Activated CD8-positive, alpha-beta T cell treated with anti-CD3 and anti-CD28 coated beads for 36 hours (primary cell): ENCODE measurements at regions not wholly inside any gene's neighbourhood (a gene's known extent, or its start where the extent isn't known, plus 50 kb on each side); places are given as distances from the start of the nearest gene placed in this dataset.
"Not testable (repeated sequence)": the region's sequence is repeated elsewhere in the genome, so short reads cannot be mapped to it uniquely, and the experiment has no call there.

Experiments
- ATAC-seq: fragments of 200-7000 bp; cut with Tn5 transposase; one replicate; pipeline ENCODE4 v1.10.0; 2021; ENCODE audit warnings: mild to moderate bottlenecking, moderate library complexity
- CTCF ChIA-PET: fragments of 350-600 bp; sonication (Branson Sonifier 250); formaldehyde crosslinking; loops from one replicate; lab custom pipeline; 2021; ENCODE audit warnings: antibody characterized with exemption; lab: Charles Lee
- POLR2A ChIA-PET: fragments of 350-600 bp; sonication (Branson Sonifier 250); formaldehyde crosslinking; loops from one replicate; lab custom pipeline; 2021; ENCODE audit warnings: antibody characterized with exemption; lab: Charles Lee
- DNase-seq: peaks from one replicate; pipeline ENCODE4 v3.0.0-alpha.2; 2020
- H3K27ac Mint-ChIP-seq: one replicate; pipeline ENCODE4 v1.8.0; 2021; ENCODE audit warnings: mild to moderate bottlenecking, mixed read lengths
- H3K27me3 Mint-ChIP-seq: one replicate; pipeline ENCODE4 v1.8.0; 2021; ENCODE audit warnings: mixed read lengths
- H3K36me3 Mint-ChIP-seq: one replicate; pipeline ENCODE4 v1.8.0; 2021; ENCODE audit warnings: low read depth, mixed read lengths
- H3K4me1 Mint-ChIP-seq: one replicate; pipeline ENCODE4 v1.8.0; 2021; ENCODE audit warnings: low read depth, mixed read lengths
- H3K4me3 Mint-ChIP-seq: one replicate; pipeline ENCODE4 v1.8.0; 2021; ENCODE audit warnings: mild to moderate bottlenecking, moderate library complexity, mixed read lengths
- H3K9me3 Mint-ChIP-seq: one replicate; pipeline ENCODE4 v1.8.0; 2021; ENCODE audit warnings: mixed read lengths
- intact Hi-C: fragments of 100-400 bp; cut with micrococcal nuclease; formaldehyde crosslinking; loops from one replicate; pipeline ENCODE4 v1.10.0; 2022
- TF ChIP-seq, protein P1 (sequence below): fragments of 200-600 bp; IDR thresholded peaks from one replicate; pipeline ENCODE4 v1.8.0; 2022; ENCODE audit warnings: antibody characterized with exemption, mild to moderate bottlenecking

GRCh38 chr12:42916143-42916542 lies 326.6 kb upstream of the PRICKLE1 start:
- Mint-ChIP-seq H3K9me3 (peaks cover 2% of the 10 kb centered on the region), H3K27me3 (no peaks in the 10 kb centered on the region), H3K36me3 (no peaks in the 10 kb centered on the region), H3K4me3 (no peak overlapping the region), H3K4me1 (no peaks in the 10 kb centered on the region), H3K27ac (no peak overlapping the region)
- no peak for DNase-seq
- ATAC-seq = no peak
- TF ChIP-seq, protein P1, sequence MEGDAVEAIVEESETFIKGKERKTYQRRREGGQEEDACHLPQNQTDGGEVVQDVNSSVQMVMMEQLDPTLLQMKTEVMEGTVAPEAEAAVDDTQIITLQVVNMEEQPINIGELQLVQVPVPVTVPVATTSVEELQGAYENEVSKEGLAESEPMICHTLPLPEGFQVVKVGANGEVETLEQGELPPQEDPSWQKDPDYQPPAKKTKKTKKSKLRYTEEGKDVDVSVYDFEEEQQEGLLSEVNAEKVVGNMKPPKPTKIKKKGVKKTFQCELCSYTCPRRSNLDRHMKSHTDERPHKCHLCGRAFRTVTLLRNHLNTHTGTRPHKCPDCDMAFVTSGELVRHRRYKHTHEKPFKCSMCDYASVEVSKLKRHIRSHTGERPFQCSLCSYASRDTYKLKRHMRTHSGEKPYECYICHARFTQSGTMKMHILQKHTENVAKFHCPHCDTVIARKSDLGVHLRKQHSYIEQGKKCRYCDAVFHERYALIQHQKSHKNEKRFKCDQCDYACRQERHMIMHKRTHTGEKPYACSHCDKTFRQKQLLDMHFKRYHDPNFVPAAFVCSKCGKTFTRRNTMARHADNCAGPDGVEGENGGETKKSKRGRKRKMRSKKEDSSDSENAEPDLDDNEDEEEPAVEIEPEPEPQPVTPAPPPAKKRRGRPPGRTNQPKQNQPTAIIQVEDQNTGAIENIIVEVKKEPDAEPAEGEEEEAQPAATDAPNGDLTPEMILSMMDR = no peak
- ChIA-PET CTCF (no interaction called here), POLR2A (no interaction called here)
- intact Hi-C loops = no loop called here

GRCh38 chr12:42915426-42915825 lies 325.9 kb upstream of the PRICKLE1 start:
- Mint-ChIP-seq H3K27ac (no peak overlapping the region), H3K4me3 (no peak overlapping the region), H3K4me1 (no peaks in the 10 kb centered on the region), H3K27me3 (no peaks in the 10 kb centered on the region), H3K9me3 (peaks cover 2% of the 10 kb centered on the region), H3K36me3 (no peaks in the 10 kb centered on the region)
- ChIA-PET POLR2A (no interaction called here), CTCF (interaction anchor here (0.9 kb wide), 1 partner anchor 371 kb away, joined by 3 read pairs; no protein-coding TSS in a partner anchor)
- intact Hi-C loops = no loop called here
- no peak for ATAC-seq
- DNase-seq = no peak
- TF ChIP-seq, protein P1 = no peak

GRCh38 chr12:42912367-42912766 lies 322.8 kb upstream of the PRICKLE1 start:
- Mint-ChIP-seq H3K4me3 (no peak overlapping the region), H3K4me1 (no peaks in the 10 kb centered on the region), H3K27ac (no peak overlapping the region), H3K36me3 (no peaks in the 10 kb centered on the region), H3K27me3 (no peaks in the 10 kb centered on the region), H3K9me3 (peaks cover 2% of the 10 kb centered on the region)
- no peak for DNase-seq
- TF ChIP-seq, protein P1 = no peak
- intact Hi-C loops = no loop called here
- ChIA-PET POLR2A (no interaction called here), CTCF (no interaction called here)
- no peak for ATAC-seq

DNA sequence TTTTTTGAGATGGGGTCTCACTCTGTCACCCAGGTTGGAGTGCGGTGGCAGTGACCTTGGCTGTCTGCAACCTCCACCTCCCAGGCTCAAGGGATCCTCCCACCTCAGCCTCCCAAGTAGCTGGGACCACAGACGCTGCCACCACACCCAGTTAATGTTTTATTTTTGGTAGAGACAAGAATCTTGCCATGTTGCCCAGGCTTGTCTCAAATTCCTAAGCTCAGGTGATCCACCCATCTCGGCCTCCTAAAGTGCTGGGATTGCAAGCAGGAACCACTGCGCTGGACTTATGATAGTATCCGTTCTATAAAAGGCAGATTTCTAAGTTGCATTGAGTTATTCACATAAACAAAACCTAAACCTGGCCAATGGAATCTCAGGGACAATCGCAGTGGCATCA lies 321.1 kb upstream of the PRICKLE1 start:
- intact Hi-C loops = no loop called here
- Mint-ChIP-seq H3K4me3 (no peak overlapping the region), H3K9me3 (peaks cover 2% of the 10 kb centered on the region), H3K4me1 (no peaks in the 10 kb centered on the region), H3K27me3 (no peaks in the 10 kb centered on the region), H3K36me3 (no peaks in the 10 kb centered on the region), H3K27ac (no peak overlapping the region)
- ATAC-seq = no peak
- CTCF ChIA-PET = no interaction called here
- POLR2A ChIA-PET = no interaction called here
- TF ChIP-seq, protein P1 = no peak
- no peak for DNase-seq

DNA sequence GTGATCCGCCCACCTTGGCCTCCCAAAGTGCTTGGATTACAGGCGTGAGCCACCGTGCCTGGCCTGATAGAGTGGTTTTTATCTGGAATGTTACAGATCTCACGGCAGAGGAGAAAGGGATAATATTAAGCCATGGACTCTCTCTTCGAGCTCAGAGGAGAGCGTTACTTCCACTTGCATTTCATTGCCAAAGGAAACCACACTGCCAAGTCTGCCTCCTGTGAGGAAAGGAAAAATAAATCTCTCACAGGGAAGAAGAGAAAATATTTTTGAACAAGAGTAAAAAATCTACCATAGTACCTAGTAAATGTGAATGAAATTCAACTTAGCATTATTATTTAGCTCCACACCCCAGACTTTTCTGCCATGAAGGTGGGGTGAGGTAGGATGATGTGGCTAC lies 319.2 kb upstream of the PRICKLE1 start:
- no peaks in the 10 kb centered on the region for H3K27me3 Mint-ChIP-seq
- DNase-seq = no peak
- intact Hi-C loops = no loop called here
- H3K4me1 Mint-ChIP-seq = no peaks in the 10 kb centered on the region
- peaks cover 2% of the 10 kb centered on the region for H3K9me3 Mint-ChIP-seq
- no peak for ATAC-seq
- POLR2A ChIA-PET = no interaction called here
- TF ChIP-seq, protein P1 = no peak
- no peaks in the 10 kb centered on the region for H3K36me3 Mint-ChIP-seq
- no peak overlapping the region for H3K4me3 Mint-ChIP-seq
- CTCF ChIA-PET = no interaction called here
- no peak overlapping the region for H3K27ac Mint-ChIP-seq

DNA sequence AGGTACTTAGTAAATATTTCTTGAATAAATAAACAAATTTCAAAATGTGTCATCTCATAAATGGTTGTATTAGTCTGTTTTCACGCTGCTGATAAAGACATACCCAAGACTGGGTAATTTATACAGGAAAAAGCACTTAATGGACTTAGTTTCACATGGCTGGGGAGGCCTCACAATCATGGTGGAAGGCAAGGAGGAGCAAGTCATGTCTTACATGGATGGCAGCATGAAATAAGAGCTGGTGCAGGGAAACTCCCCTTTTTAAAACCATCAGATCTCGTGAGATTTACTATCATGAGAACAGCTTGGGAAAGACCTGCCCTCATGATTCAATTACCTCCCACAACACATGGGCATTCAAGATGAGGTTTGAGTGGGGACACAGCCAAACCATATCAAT lies 317.3 kb upstream of the PRICKLE1 start:
- ATAC-seq, CTCF ChIA-PET, H3K4me3 Mint-ChIP-seq, H3K36me3 Mint-ChIP-seq, POLR2A ChIA-PET, H3K9me3 Mint-ChIP-seq, H3K27me3 Mint-ChIP-seq, intact Hi-C loops, DNase-seq, H3K27ac Mint-ChIP-seq, H3K4me1 Mint-ChIP-seq: not testable (repeated sequence)
